HCT116 (cell line): ENCODE measurements at regions not wholly inside any gene's neighbourhood (a gene's known extent, or its start where the extent isn't known, plus 50 kb on each side); places are given as distances from the start of the nearest gene placed in this dataset.

Experiments used
- CTCF ChIP-seq, 3 experiments: fragments of 200-600 bp in 1 of 3; sonication (generic) in 1 of 3; IDR thresholded peaks in 2 of 3; conservative IDR thresholded peaks in 1 of 3; 2 replicates each; pipeline ENCODE4 v1.5.1; 2012 to 2017; ENCODE audit warnings: low read depth in 2 of 3, low read length in 2 of 3, antibody characterized with exemption in 1 of 3, borderline replicate concordance in 1 of 3, control low read depth in 1 of 3, mild to moderate bottlenecking in 1 of 3, mixed read lengths in 1 of 3, mixed run types in 1 of 3, moderate library complexity in 1 of 3; ENCODE audit not compliant: insufficient read depth in 1 of 3
- EZH2phosphoT487 ChIP-seq: fragments of 200-600 bp; IDR thresholded peaks from 2 replicates; pipeline ENCODE4 v1.6.1; 2018; ENCODE audit warnings: antibody characterized with exemption, borderline replicate concordance

DNA sequence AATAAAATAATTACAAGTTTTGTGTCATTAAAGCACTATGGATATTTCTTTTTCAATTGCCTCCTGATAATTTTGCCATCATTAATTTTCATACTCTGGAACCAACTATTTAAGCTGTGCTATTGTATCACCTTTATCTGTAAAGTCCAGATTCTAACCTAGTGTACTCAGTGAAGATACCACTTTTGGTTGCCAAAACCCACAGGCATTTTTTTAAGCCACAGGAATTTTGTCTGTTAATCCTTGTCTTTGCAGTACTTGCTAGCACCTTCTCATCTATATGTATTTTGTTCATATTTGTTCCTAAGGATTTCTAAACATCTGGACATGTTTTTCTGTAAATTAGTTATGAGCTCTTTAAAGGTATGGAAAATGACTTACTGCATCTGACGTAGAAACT lies 481.4 kb upstream of the DAB2 start:
- TF ChIP-seq CTCF (IDR thresholded peaks at IDR 0.05 in 2 of 3, conservative IDR thresholded peaks at IDR 0.05 in 1 of 3; ENCODE audit: borderline replicate concordance in 1 of 3, insufficient read depth in 1 of 3, low read depth in 2 of 3, low read length in 2 of 3) (no peak), EZH2phosphoT487 (no peak)
